ENCODE measurements at regions not wholly inside any gene's neighbourhood (a gene's known extent, or its start where the extent isn't known, plus 50 kb on each side); places are given as distances from the start of the nearest gene placed in this dataset.
"Not testable (repeated sequence)": the region's sequence is repeated elsewhere in the genome, so short reads cannot be mapped to it uniquely, and the experiment has no call there.

- DNase-seq: no peak
These were observed 221.6 kb downstream of the NR2F1-AS1 start for GRCh38 chr5:93359296-93359959.

- no peak for DNase-seq
These were observed 222.8 kb downstream of the NR2F1-AS1 start for GRCh38 chr5:93358176-93358575.

- DNase-seq: no peak
These were observed 223.3 kb downstream of the NR2F1-AS1 start for GRCh38 chr5:93357686-93358085.

- no peak for DNase-seq
These were observed 225.3 kb downstream of the NR2F1-AS1 start for GRCh38 chr5:93355691-93356090.

- DNase-seq: no peak
These were observed 228.8 kb downstream of the NR2F1-AS1 start for GRCh38 chr5:93352186-93352585.

GRCh38 chr5:93349613-93350012, 231.4 kb downstream of the NR2F1-AS1 start:
- DNase-seq: no peak

GRCh38 chr5:93348231-93348630, 232.8 kb downstream of the NR2F1-AS1 start:
- no peak for DNase-seq

GRCh38 chr5:93346850-93347249, 234.2 kb downstream of the NR2F1-AS1 start:
- DNase-seq: not testable (repeated sequence)

- no peak for DNase-seq
These were observed 234.7 kb downstream of the NR2F1-AS1 start for GRCh38 chr5:93346301-93346700.

- DNase-seq: no peak
These were observed 237.4 kb downstream of the NR2F1-AS1 start for GRCh38 chr5:93343570-93343969.

- no peak for DNase-seq
These were observed 238.4 kb downstream of the NR2F1-AS1 start for GRCh38 chr5:93342563-93343061.

GRCh38 chr5:93340881-93341280, 240.1 kb downstream of the NR2F1-AS1 start:
- no peak for DNase-seq

GRCh38 chr5:93337138-93337537, 243.9 kb downstream of the NR2F1-AS1 start:
- DNase-seq: no peak

- DNase-seq: no peak
These were observed 244.5 kb downstream of the NR2F1-AS1 start for GRCh38 chr5:93336330-93337110.

- no peak for DNase-seq
These were observed 249.2 kb downstream of the NR2F1-AS1 start for GRCh38 chr5:93331863-93332262.

GRCh38 chr5:93331241-93331640, 249.8 kb downstream of the NR2F1-AS1 start:
- no peak for DNase-seq

GRCh38 chr5:93330506-93330905, 250.5 kb downstream of the NR2F1-AS1 start:
- no peak for DNase-seq

- no peak for DNase-seq
These were observed 251.3 kb downstream of the NR2F1-AS1 start for GRCh38 chr5:93329756-93330155.

GRCh38 chr5:93328833-93329232, 252.2 kb downstream of the NR2F1-AS1 start:
- no peak for DNase-seq

- no peak for DNase-seq
These were observed 253.4 kb downstream of the NR2F1-AS1 start for GRCh38 chr5:93327605-93328004.

- no peak for DNase-seq
These were observed 255.1 kb downstream of the NR2F1-AS1 start for GRCh38 chr5:93325946-93326345.

GRCh38 chr5:93322974-93323860, 257.8 kb downstream of the NR2F1-AS1 start:
- no peak for DNase-seq

- DNase-seq: no peak
These were observed 260.0 kb downstream of the NR2F1-AS1 start for GRCh38 chr5:93320920-93321445.
